ENCODE measurements at regions not wholly inside any gene's neighbourhood (a gene's known extent, or its start where the extent isn't known, plus 50 kb on each side); places are given as distances from the start of the nearest gene placed in this dataset.

DNA sequence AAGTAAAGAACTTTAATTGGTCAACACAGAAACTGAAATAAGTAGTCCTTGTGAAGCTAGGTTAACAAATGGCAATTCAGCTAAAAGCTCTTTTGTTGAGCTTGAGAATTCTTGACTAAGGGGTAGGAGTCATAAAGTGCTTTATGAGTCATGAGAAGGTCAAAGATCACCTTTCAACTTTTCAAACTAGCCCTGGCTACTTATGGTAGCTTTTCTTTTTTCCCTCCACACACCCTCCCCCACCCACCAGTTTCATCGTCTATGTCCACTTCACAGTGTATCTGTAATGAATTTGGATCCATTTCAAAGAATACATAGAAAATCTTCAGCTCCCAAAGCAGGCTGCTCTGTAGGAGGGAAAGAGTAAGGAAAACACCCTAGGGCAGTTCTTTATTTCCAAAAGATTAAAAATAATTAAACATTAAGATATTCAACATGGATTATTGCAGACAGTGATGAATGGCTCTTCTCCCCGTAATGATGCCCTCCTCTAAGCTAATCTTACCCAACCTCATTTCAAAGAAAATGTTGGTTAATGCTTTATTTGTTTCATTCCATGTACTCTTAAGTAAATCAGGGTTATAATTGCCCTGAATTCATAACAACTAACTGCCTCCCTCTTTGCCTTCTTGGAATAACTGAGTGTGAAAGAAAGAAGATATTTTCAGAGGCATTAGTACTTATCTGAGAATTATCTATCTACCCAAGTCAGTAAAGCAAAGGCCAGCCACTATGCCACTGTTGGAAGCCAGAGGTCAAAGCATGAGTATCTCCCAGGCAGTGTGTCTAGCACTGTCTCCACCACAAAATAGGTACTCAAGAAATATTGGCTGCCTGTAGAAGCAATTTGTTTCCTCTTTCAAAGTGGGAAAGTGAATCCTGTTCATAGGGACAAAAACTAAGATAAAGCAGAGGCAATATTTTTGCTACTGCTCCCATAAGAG, 290.6 kb downstream of the PIK3R1 start:
- peak; percentile 44 for DNase-seq (ENCODE audit: low read depth)
- no peak overlapping the region for H3K4me3 ChIP-seq (ENCODE audit: low read depth, low read length)
- TF ChIP-seq, protein P1, sequence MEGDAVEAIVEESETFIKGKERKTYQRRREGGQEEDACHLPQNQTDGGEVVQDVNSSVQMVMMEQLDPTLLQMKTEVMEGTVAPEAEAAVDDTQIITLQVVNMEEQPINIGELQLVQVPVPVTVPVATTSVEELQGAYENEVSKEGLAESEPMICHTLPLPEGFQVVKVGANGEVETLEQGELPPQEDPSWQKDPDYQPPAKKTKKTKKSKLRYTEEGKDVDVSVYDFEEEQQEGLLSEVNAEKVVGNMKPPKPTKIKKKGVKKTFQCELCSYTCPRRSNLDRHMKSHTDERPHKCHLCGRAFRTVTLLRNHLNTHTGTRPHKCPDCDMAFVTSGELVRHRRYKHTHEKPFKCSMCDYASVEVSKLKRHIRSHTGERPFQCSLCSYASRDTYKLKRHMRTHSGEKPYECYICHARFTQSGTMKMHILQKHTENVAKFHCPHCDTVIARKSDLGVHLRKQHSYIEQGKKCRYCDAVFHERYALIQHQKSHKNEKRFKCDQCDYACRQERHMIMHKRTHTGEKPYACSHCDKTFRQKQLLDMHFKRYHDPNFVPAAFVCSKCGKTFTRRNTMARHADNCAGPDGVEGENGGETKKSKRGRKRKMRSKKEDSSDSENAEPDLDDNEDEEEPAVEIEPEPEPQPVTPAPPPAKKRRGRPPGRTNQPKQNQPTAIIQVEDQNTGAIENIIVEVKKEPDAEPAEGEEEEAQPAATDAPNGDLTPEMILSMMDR (IDR thresholded peaks at IDR 0.05; ENCODE audit: insufficient read depth, low read length) = no peak

DNA sequence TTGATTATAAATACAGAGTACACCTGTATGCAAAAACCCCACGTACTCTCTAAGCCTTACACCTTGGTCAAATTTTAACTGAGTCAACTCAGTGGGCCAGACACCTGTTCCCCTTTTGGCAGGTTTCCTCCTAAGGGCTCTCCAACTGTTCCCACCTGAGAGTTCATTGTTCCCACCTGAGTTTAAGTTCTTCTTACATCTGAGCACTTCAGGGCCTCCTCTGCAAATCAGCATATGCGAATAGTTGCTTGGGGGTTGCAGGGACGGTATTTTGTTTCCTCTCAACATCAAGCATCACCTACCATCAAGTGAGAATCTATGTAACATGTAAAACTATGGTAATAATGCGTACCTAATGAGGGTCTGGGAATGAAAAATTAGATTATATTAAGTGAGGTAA, 300.0 kb downstream of the PIK3R1 start:
- TF ChIP-seq, protein P1 (IDR thresholded peaks at IDR 0.05; ENCODE audit: insufficient read depth, low read length) = no peak
- no peak overlapping the region for H3K4me3 ChIP-seq (ENCODE audit: low read depth, low read length)
- DNase-seq (ENCODE audit: low read depth) = no peak

DNA sequence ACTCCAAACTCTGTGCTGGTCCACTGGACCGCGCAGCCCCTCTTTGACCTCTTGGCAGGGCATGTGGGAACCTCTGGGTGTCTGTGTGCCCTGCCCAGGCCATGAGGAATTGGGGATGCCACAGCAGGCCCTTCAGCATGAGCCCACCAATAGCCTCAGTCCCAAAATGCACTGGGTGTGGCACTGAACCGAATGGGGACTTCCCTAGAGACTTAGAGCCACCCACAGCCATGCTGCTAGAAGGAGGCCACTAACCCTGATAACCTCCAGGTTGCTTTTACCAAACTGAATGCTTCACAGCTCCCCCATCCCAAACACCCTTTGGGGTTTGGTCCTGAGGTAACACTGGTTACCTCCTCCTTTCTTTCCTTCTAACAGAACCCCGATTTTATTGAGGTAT, 302.7 kb downstream of the PIK3R1 start:
- no peak for DNase-seq (ENCODE audit: low read depth)
- TF ChIP-seq, protein P1 (IDR thresholded peaks at IDR 0.05; ENCODE audit: insufficient read depth, low read length) = no peak
- H3K4me3 ChIP-seq (ENCODE audit: low read depth, low read length) = no peak overlapping the region

DNA sequence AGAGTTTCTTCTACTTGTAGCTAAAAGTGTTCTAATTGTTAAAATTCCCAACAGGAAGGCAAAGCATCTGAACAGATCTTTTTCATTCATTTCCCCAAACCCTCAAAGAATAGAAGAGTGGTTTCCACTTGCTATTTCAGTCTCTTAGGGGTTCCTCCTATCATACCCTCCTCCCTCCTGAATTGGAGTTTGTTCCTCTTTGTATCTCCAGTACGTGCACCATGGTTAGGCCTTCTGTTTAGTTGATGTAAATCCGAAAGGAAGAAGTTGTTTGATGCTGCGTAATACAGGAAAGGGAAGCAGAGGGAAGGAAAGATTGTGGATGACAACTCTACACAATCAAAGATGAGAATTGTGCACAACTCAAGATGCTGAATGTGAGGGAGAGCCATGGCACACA, 303.6 kb downstream of the PIK3R1 start:
- no peak for DNase-seq (ENCODE audit: low read depth)
- no peak overlapping the region for H3K4me3 ChIP-seq (ENCODE audit: low read depth, low read length)
- TF ChIP-seq, protein P1 (IDR thresholded peaks at IDR 0.05; ENCODE audit: insufficient read depth, low read length) = no peak

DNA sequence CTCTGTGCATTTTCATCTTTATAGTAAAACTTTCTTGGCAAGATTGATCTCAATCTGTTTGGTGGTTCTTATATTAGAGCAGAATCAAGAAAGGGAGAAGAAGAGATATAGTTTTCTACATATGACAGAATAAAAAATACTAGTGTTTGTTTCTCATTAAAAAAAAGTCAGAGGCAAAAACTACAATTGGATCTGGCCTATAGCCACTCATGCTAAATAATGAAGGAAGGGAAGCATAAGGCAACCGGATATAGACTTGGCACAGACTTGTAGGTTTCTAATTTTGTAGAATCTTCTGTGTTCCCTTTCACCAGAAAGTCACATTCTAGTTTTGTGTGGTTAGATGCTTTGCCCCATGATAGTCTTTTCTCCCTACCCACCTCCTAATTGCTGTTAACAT, 306.2 kb downstream of the PIK3R1 start:
- H3K4me3 ChIP-seq (ENCODE audit: low read depth, low read length) = no peak overlapping the region
- DNase-seq (ENCODE audit: low read depth) = no peak
- TF ChIP-seq, protein P1 (IDR thresholded peaks at IDR 0.05; ENCODE audit: insufficient read depth, low read length) = no peak

DNA sequence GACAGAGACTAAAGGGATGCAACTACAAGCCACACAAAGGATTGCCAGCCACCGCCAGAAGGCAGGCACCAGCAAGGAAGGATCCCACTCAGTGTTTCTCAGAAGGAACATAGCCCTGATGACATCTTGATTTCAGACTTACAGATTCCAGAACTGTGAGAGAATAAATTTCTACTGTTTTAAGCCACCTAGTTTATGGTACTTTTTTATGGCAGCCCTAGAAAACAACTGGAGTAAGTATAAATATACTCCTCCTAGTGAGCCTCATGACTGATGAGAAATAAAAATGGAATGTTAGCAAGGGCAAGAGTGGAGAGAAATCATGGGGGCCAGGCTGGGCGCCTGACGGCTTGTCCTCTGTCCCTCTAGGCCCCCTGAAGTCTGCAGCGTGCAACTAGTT, 307.3 kb downstream of the PIK3R1 start:
- no peak overlapping the region for H3K4me3 ChIP-seq (ENCODE audit: low read depth, low read length)
- DNase-seq (ENCODE audit: low read depth) = no peak
- TF ChIP-seq, protein P1 (IDR thresholded peaks at IDR 0.05; ENCODE audit: insufficient read depth, low read length) = no peak

Data from fibroblast of the aortic adventitia (primary cell).